GM21619 (cell line): ENCODE measurements at regions not wholly inside any gene's neighbourhood (a gene's known extent, or its start where the extent isn't known, plus 50 kb on each side); places are given as distances from the start of the nearest gene placed in this dataset.
A peak's percentile ranks its signal among the peaks of the same experiment; 100 is the strongest.

Experiments
- ATAC-seq: cut with Tn5 transposase; IDR thresholded peaks from one replicate; pipeline ENCODE4 v1.9.1; 2021; ENCODE audit not compliant: unreplicated experiment

- ATAC-seq = no peak
Measured at GRCh38 chr15:85847031-85847430, 52.3 kb upstream of the KLHL25 start.

DNA sequence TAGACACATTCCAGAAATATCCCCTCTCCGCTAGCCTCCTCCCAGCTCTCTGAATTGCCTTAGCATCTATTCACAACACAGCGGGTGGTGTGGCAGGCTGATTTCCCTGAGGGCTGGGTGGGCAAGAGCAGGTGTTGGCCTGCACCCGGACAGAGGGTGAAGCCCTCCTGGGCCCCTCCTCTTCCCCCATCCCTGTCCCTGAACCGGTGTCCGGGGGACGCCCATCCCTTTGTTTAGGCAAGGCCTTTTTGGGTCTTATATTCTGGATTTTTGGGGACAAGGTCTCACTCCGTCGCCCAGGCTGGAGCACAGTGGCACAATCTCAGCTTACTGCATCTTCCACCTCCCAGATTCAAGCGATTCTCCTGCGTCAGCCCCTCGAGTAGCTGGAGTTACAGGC, 55.2 kb upstream of the KLHL25 start:
- ATAC-seq = no peak

DNA sequence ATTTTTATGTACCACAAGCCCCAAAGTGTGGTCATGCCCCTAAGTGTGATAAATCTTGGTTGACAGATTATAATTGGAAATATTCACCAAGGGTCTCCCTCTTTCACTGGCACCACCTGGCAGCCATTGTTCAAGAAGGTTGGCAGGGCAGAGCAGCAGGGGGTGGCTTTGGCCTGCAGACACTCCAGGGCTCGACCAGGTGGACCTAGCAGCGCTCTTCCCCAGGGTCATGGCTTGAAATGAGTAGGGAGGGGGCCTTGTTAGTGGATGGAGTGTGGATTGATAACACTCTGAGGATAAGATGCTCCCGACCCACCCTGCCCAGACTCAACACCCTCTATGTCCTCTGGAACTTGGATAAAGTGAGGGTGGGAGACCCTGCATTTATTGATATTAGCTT, 58.2 kb upstream of the KLHL25 start:
- no peak for ATAC-seq

DNA sequence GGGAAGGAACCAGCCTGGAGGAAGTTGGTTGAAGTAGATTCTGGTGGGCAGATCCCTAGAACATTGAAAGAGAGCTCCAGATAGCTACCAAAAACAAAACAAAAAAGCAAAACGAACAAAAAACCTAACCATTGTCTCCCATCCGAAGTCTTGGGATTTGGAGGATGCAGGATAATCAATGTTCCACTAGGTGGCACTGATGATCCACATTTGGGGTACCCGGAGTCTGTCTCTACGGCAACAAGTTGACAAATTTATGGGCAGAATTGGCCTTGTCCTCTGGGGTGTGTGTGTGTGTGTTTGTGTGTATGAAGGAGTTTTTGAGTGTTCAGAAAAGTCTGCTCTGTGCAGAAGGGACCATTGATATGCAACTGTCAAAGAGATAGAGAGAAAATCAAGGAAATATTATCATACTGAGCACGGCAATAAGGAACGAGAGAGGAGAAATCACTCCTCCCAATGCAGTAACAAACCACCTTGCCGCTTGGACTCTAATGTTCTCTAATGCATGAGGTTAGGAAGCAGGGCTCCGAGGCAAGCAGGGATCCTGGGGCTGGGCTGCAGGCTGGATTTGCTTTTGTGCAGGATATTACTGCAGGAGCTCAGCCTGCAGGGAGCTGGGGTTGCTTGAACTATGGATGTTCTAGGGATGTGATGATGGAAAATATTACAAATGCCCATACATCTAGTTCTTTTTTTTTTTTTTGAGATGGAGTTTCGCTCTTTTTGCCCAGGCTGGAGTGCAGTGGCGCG, 59.8 kb upstream of the KLHL25 start:
- no peak for ATAC-seq

DNA sequence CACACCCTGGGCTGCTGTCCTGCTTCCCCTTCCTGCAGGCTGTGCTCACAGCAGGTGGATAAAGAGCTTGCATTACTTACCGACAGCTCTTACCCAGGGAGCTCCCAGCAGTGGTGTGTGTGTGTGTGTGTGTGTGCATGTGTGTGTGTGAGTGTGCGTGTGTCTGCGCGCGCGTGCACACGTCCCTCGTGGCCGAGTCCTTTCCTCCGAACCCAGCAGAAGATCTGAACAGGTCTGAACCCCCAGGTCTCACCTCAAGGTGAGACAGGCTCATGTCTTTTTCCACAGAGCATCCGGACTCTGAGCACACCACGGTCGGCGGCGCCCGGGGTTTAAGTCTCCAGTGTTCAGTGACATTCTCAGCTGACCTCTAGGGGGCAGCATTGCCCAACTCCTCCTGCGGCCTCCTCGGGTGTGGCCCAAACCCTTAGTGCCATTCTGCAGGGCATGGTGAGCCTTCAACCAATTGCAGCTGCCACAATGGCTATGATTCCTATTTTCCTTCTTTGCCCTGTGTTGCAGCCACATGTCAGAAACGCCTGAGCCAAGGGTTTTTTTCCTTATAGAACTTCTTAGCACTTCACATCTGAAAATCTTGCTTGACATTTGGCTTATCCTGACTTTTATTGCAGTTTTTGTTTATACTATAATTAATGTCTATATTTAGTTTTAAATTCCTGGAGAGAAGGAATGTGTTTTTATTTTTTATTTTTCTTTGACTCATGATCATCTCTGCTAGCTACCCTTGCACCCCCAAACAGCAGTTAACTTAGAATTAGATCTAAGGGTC, 64.1 kb upstream of the KLHL25 start:
- peak; percentile 95 for ATAC-seq

DNA sequence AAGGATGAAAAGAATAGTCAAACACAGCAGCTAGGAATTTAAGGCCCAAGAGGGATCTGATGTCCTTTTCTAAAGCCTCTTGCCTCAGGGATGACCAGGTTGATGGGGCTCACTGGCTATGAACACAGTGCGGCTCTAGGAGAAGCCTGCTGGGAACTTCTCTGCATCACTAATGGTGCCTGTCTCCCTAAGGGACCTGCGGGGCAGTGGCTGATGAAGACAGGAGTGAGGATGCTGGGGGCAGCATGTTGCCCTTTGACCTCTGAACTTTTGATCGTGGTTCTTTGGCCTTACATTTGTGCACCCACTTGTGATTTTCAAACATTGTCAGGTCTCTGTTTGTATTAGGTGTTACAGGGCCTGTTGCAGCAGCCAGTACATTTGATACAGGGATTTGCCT, 64.9 kb upstream of the KLHL25 start:
- no peak for ATAC-seq

GRCh38 chr15:85860394-85861161, 65.9 kb upstream of the KLHL25 start:
- ATAC-seq = no peak

- no peak for ATAC-seq
Measured at GRCh38 chr15:85865070-85865684, 70.5 kb upstream of the KLHL25 start.

DNA sequence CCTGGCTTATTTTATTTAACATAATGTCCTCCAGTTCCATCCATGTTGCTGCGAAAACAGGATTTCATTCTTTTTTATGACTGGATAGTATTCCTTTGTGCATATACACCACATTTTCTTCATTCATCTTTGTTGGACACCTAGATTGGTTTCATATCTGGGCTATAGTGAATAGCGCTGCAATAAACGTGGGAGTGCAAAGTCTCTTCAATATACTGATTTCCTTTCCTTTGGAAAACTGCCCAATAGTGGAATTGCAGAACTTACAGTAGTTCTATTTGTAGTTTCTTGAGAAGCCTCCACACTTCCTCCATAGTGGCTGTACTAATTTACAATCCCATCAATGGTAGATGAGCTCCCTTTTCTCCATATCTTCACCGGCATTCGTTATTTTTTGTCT, 72.5 kb upstream of the KLHL25 start:
- ATAC-seq = no peak

DNA sequence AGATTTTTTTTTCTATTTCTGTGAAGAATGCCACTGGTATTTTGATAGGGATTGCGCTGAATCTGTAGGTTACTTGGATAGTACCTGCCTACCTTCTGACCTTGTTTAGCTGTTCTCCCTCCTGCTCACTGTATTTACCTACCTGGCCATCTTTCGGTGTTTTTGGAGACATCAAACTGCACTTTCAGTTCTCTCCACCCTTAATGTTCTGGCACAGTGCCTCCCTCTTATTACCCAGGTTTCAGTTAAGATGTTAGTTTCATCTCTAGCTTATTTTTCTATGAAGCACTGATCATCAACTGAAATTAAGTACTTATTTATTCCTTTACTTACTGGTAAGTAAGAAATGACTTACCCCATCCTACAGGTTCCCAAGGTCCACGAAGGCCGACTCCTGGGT, 74.4 kb upstream of the KLHL25 start:
- no peak for ATAC-seq

DNA sequence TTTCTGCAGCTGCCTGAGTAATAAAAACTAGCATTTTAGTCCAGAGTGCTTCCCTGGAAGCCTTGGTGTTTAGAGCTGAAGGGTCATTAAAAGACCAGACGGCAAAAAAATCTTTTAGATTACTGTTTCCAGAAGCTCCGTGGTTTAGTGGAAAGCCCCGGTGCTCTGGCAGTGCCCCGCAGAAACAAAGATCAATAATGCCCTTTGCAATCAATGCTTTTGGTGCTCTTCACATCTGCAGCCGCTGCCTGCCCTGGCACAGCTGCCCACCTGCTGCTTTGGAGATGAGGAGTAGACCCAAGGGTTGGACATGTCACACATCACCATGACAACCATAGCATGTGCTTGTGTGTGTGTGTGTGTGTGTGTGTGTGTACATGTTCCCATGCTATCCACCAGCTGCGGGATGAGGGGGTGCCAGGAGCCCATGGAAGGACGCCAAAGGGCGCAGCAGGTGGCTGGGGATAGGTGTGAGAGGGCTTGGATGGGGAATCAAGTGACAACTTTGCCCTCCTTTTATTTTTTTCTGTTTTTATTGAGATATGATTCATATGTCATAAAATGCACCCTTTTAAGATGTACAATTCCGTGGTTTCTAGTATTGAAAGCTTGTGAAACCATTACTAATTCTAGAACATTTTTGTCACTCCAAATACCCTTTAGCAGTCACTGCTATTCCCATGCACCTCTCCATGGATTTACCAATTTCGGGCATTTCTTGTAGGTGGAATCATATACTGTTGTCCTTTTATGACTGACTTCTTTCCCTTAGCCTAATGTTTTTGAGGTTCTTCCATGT, 75.7 kb upstream of the KLHL25 start:
- ATAC-seq = no peak

- ATAC-seq = peak; percentile 58
Measured at GRCh38 chr15:85871545-85871944, 76.8 kb upstream of the KLHL25 start.

DNA sequence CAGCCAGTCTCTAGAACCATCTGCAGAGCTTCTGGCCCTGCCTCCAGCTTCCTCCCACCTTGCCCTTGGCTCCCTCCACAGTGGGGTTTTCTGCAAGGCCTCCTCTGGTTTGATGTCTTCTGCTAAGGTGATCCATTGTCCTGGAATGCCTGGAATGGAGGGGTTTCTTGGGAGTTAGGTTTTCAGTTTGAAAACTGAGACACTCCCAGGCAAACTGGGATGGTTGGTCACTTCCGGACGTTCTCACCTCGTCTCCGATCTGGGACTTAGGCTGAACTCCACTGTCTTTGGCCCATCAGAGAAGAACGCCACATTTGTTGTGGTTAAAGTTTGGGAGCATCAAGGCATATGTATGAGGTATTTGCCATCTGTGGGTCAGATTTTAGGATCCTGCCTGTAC, 77.4 kb upstream of the KLHL25 start:
- ATAC-seq = no peak

GRCh38 chr15:85874236-85874635, 79.5 kb upstream of the KLHL25 start:
- no peak for ATAC-seq

DNA sequence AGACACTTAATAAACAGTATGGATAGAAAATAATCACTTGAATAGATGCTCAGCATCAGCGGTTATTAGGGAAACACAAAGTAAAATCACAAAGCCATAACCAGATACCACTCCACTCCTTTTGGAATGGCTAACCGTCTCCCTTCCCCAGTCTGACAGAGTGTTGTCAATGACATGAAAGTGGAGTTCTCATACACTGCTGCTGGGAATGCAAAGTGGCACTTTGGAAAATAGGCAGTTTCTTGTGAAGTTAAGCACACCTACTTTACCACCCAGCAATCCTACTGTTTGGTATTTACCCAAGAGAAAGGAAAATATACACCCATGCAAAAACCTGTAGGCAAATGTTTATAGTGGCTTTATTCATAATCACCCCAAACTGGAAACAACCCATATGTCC, 81.0 kb upstream of the KLHL25 start:
- ATAC-seq = no peak

- ATAC-seq = no peak
Measured at GRCh38 chr15:85878828-85879225, 84.1 kb upstream of the KLHL25 start.

DNA sequence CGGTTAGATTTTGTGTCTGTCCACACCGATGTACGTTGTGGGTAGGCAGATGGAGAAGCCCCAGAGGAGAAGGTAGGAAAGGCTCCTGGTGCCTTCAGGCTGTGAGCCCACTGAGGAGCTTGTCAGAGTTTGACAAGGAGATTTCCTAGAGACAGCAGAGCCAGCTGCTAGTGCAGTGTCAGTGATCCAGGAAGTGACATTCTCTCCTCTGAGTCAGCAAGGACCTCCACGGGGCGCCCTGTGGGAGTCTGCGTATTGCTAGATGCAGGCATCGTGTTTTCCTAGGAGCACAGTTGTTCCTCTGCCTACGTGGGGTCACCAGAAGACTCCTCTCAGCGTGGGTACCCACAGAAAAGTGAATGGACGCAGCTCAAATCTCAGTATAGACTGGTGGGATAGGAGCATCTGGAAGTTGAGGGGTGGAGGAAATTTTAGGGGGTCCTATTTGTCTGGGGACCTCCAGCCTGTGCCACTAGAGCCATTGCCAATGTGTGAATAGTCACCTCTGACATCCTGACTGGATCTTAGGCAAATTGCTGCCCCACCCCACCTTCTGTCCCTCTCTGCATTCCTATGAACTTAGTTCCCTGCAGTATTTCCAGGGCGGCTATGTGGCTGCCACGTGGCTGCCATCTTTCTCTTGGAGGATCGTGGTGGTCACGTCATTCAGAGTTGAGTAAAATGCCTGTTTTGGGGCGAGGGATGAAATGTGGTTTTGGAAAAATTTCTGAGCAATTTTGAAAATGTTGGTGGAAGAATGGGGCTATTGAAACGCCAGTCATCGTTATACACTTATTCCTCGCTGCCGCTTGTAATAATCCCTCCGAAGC, 84.8 kb upstream of the KLHL25 start:
- ATAC-seq = no peak

GRCh38 chr15:85880501-85881190, 85.9 kb upstream of the KLHL25 start:
- no peak for ATAC-seq

DNA sequence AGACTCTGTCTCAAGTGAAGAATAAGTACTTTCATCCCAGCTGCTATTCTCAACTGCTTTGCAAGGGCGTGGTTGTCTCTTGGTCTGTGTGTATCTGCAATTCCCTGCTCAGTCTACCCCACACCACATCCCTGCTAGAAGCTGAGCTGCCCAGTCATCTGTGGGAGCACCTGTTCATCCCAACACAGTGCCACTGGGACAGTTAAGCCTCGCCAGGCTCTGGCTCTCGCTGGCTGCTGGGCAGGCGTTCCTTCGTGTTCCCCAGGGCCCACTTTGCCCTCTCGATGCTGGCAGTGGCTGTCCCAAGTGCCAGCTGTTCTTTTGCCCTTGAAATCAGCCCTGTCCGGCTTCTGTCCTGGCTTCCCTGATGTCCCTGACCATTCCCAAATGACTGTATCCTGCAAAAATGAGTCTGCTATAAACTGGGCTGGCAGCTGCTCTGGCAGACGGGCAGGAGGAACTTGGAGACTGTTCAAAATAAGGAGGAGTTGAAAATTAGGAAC, 91.6 kb upstream of the KLHL25 start:
- ATAC-seq = no peak
